ENCODE measurements at regions not wholly inside any gene's neighbourhood (a gene's known extent, or its start where the extent isn't known, plus 50 kb on each side); places are given as distances from the start of the nearest gene placed in this dataset.

DNA sequence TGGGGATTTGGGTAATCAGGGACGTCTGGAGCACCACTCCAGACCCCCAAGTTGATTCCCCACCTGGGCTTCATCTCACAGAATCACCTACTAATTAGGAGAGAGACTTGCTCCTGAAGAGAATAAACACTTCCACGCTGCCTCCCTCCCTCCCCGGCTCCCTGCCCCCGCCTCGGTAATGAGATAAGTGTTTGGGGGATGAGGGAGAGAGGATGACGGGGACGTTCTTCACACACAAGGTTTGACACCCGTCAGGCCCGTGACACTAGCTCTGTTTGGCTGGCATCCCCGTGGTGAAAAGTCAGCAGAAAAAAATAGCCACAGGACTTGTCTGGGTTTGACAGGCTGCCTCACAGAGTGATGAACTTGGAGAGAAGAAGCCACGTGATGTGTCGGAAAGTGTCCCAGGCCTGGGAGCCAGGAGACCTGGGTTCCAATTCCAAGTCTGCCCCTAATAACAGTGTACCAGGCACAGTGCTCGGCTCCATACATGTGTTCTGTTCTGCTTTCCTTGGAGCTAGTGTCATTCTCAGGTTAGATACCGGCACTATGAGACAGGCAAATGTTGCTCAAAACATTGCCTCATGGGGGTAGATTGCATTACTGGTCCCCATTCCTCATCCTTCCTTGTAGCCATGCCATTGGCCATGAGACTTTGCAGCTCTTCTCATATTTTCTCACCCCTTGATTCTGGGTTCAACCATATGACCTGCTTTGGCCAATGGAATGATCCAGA lies 578.0 kb downstream of the BCOR start:
- in situ Hi-C loops (cut with MboI; ENCODE audit: low pct_ligation_motif_present in 1 of 4, low pct_unique_long_range_greater_than_20kb in 1 of 4, low sequenced_read_pairs in 3 of 4) = no loop called here
- Histone ChIP-seq H3K36me3 (no peaks in the 10 kb centered on the region), H3K27ac (no peak overlapping the region), H3K9me3 (no peaks in the 10 kb centered on the region), H3K4me3 (no peak overlapping the region), H3K4me1 (peaks cover 0 to 7% (median 0%) of the 10 kb centered on the region in 4 donors), H3K27me3 (no peaks in the 10 kb centered on the region)
- intact Hi-C loops (cut with DNase I; ENCODE audit: low total_unique reads) = no loop called here
- DNase-seq = no peak
- 20 to 61% methylated on average over 1 to 14 of the region's 14 CpGs for WGBS, 2 donors (ENCODE audit: low coverage in 1 of 2)
- TF ChIP-seq POLR2AphosphoS5 (IDR thresholded peaks at IDR 0.05) (no peak), POLR2A (IDR thresholded peaks at IDR 0.05) (no peak), EP300 (IDR thresholded peaks at IDR 0.05; ENCODE audit: low read depth) (no peak), CTCF (IDR thresholded peaks at IDR 0.05) (no peak)

GRCh38 chrX:39525758-39526157 lies 572.0 kb downstream of the BCOR start:
- TF ChIP-seq POLR2AphosphoS5 (IDR thresholded peaks at IDR 0.05) = no peak
- TF ChIP-seq POLR2A (IDR thresholded peaks at IDR 0.05) = no peak
- TF ChIP-seq EP300 (IDR thresholded peaks at IDR 0.05; ENCODE audit: low read depth) = no peak
- no peak for TF ChIP-seq CTCF (IDR thresholded peaks at IDR 0.05)
- Histone ChIP-seq H3K4me3 (no peak overlapping the region), H3K36me3 (no peaks in the 10 kb centered on the region), H3K4me1 (no peaks in the 10 kb centered on the region), H3K27me3 (no peaks in the 10 kb centered on the region), H3K27ac (no peak overlapping the region), H3K9me3 (no peaks in the 10 kb centered on the region)
- DNase-seq = no peak
- 63% methylated on average over 3 of the region's 3 CpGs; no CpG with 5 or more reads in 1 of the 2 donors for WGBS, 2 donors (ENCODE audit: low coverage in 1 of 2)
- in situ Hi-C loops (cut with MboI; ENCODE audit: low pct_ligation_motif_present in 1 of 4, low pct_unique_long_range_greater_than_20kb in 1 of 4, low sequenced_read_pairs in 3 of 4) = no loop called here
- intact Hi-C loops (cut with DNase I; ENCODE audit: low total_unique reads) = no loop called here

DNA sequence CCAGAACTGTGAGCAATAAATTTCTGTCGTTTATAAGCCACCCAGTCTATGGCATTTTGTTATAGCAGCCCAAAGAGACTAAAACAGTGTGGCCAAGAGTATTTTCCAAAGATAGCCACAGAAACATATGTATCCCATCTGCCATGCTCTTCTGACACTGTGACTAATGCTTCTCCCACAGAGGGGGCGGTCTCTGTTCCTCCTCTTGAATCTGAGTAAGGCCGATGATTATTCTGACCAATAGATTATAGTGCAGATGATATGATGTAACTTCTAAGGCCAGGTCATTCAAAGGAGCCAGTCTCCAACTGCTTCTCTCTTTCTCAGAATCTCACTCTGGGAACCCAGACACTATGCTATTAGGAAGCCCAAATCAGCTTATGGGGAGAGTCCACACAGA lies 570.7 kb downstream of the BCOR start:
- Histone ChIP-seq H3K27me3 (no peaks in the 10 kb centered on the region), H3K36me3 (no peaks in the 10 kb centered on the region), H3K4me3 (no peak overlapping the region), H3K27ac (no peak overlapping the region), H3K4me1 (no peaks in the 10 kb centered on the region), H3K9me3 (no peaks in the 10 kb centered on the region)
- DNase-seq = no peak
- intact Hi-C loops (cut with DNase I; ENCODE audit: low total_unique reads) = no loop called here
- no peak for TF ChIP-seq EP300 (IDR thresholded peaks at IDR 0.05; ENCODE audit: low read depth)
- TF ChIP-seq POLR2AphosphoS5 (IDR thresholded peaks at IDR 0.05) = no peak
- in situ Hi-C loops (cut with MboI; ENCODE audit: low pct_ligation_motif_present in 1 of 4, low pct_unique_long_range_greater_than_20kb in 1 of 4, low sequenced_read_pairs in 3 of 4) = no loop called here
- WGBS, 2 donors (ENCODE audit: low coverage in 1 of 2) = 87% methylated on average over 3 of the region's 3 CpGs; no CpG with 5 or more reads in 1 of the 2 donors

- WGBS, 2 donors (ENCODE audit: low coverage in 1 of 2) = 76% methylated on average over 9 of the region's 9 CpGs; no CpG with 5 or more reads in 1 of the 2 donors
- H3K4me1 ChIP-seq = no peaks in the 10 kb centered on the region
- in situ Hi-C loops (cut with MboI; ENCODE audit: low pct_ligation_motif_present in 1 of 4, low pct_unique_long_range_greater_than_20kb in 1 of 4, low sequenced_read_pairs in 3 of 4) (no loop called here), intact Hi-C loops (cut with DNase I; ENCODE audit: low total_unique reads) (no loop called here)
- no peak overlapping the region for H3K4me3 ChIP-seq
- no peaks in the 10 kb centered on the region for H3K36me3 ChIP-seq
- H3K27me3 ChIP-seq = no peaks in the 10 kb centered on the region
- no peaks in the 10 kb centered on the region for H3K9me3 ChIP-seq
- TF ChIP-seq POLR2AphosphoS5 (IDR thresholded peaks at IDR 0.05) (no peak), CTCF (IDR thresholded peaks at IDR 0.05) (no peak), POLR2A (IDR thresholded peaks at IDR 0.05) (no peak), EP300 (IDR thresholded peaks at IDR 0.05; ENCODE audit: low read depth) (no peak)
- no peak for DNase-seq
- no peak overlapping the region for H3K27ac ChIP-seq
Measured at GRCh38 chrX:39528161-39528916, 569.4 kb downstream of the BCOR start.

All from transverse colon (tissue), 4 donors.